ENCODE measurements at regions not wholly inside any gene's neighbourhood (a gene's known extent, or its start where the extent isn't known, plus 50 kb on each side); places are given as distances from the start of the nearest gene placed in this dataset.

DNA sequence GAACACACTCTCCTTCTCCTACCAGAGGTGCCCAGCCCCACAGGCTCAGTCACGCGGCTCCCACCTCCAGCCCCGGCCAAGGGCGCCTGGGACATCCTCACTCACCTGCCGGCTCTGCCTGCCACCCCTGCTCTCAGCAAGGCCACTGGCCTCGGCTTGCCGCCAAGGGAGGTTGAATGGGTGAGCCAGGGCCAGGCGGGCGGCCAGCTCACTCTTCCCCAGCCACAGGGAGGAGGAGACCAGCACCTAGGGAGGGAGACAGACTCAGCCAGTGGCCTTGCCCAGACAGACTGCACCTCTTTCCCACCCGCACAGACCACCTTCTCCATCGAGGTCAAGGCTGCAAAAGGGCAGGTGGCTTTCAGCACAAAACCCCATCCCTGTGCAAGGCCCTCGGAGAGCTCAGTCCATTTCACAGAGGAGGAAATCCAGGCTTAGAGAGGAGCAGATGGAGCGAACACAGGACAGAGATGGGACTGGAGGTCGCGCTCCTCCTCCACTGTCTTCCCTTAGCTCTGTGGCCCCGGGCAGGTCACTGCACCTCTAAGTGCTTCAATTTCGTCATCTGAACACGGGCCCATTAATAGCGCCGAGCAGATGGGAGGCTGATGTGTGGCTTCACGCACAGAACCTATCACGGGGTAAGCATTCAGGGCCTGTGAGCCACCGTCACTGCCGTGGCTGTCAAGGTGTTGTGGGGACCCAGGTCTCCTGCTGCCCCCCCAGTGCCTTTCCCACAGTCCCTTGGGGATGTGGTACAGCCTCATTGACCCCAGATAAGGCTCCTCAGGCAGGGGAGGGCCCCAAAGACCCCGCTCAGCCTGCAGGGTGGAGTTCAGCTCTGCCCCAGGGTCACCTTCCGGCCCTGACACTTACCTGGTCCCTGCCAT, 56.1 kb downstream of the RMI2 start:
- no peaks in the 10 kb centered on the region for H3K27me3 ChIP-seq
- H3K36me3 ChIP-seq, result no peaks in the 10 kb centered on the region
- TF ChIP-seq, protein P1, sequence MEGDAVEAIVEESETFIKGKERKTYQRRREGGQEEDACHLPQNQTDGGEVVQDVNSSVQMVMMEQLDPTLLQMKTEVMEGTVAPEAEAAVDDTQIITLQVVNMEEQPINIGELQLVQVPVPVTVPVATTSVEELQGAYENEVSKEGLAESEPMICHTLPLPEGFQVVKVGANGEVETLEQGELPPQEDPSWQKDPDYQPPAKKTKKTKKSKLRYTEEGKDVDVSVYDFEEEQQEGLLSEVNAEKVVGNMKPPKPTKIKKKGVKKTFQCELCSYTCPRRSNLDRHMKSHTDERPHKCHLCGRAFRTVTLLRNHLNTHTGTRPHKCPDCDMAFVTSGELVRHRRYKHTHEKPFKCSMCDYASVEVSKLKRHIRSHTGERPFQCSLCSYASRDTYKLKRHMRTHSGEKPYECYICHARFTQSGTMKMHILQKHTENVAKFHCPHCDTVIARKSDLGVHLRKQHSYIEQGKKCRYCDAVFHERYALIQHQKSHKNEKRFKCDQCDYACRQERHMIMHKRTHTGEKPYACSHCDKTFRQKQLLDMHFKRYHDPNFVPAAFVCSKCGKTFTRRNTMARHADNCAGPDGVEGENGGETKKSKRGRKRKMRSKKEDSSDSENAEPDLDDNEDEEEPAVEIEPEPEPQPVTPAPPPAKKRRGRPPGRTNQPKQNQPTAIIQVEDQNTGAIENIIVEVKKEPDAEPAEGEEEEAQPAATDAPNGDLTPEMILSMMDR (IDR thresholded peaks at IDR 0.05), result no peak
- no peak overlapping the region for H3K27ac ChIP-seq
- no peaks in the 10 kb centered on the region for H3K9me3 ChIP-seq
- no peak overlapping the region for H3K4me3 ChIP-seq
- DNase-seq (ENCODE audit: low spot score in 2 of 2), result no peak
- H3K4me1 ChIP-seq, result peaks cover 0 to 2% of the 10 kb centered on the region in 2 donors
- intact Hi-C loops (cut with DNase I), result no loop called here

DNA sequence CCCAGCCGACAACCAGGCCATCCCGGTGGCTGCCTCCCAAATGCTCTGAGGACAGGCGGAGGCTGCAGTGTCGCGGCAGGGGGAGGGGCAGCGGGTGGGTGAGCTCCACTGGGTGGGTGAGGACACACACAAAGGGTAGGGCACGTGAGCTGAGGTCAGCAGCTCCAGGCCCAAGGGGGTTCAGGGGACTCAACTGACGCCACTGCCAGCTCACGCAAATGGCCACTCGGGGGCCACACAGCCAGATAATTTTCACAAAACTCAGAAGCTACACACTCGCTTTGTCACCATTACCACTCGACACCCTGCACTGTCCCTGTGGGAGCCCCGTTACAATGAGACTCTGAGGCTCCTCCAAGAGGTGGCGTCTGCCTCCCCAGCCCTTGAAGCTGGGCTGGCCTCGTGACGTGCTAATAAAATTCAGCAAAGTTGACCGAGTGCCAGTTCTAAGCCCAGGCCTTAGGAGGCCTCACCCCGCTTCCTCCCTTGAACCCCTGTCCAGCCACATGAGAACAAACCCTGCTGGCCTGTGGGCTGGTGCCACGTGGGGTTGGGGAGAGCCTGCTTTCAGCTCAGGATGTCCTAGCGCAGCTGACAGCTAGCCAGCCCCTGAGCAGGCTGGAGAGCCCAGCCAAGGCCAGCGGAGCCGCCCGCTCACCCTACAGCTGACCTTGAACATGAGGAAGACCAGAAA, 56.9 kb downstream of the RMI2 start:
- Histone ChIP-seq H3K4me1 (no peaks in the 10 kb centered on the region), H3K36me3 (no peaks in the 10 kb centered on the region), H3K4me3 (no peak overlapping the region), H3K27ac (no peak overlapping the region), H3K27me3 (no peaks in the 10 kb centered on the region), H3K9me3 (no peaks in the 10 kb centered on the region)
- intact Hi-C loops (cut with DNase I), result no loop called here
- DNase-seq (ENCODE audit: low spot score in 2 of 2), result no peak
- TF ChIP-seq, protein P1 (IDR thresholded peaks at IDR 0.05), result no peak

DNA sequence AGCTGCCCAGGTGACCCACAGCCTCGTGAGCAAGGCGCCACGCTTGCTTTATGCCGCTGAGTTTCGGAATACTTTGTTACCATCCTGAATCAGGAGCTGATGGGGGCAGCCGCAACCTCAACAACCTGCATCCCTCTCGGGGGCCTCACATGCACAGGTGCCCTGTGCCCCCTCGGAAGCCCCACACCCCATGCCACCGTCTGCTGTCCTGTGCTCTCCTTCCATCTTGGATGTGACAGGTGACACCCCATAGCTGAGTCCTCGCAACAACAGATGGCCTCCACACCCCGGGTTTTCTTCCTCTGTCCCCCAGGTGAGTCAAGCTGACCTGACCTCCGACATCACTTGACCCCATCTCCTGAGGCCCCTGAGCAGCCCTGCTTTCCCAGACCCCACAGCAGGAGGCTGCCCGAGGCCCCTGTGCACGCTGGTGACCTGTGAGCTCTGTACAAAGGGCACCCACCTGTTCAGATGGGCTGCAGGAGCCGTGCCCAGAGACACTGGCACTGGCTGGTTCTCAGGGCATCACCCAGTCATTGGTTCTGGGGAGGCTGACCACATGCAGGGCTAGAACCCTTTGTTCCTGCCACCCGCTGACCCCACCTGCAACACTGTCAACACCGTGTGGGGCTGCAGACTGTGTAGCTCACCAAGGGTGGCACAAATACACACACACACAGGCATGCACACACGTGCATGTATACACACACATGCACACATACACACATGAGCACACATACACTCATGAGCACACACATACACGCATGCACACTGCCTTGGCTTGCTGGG, 57.7 kb downstream of the RMI2 start:
- no peaks in the 10 kb centered on the region for H3K27me3 ChIP-seq
- no peak overlapping the region for H3K4me3 ChIP-seq
- H3K36me3 ChIP-seq, result no peaks in the 10 kb centered on the region
- H3K9me3 ChIP-seq, result no peaks in the 10 kb centered on the region
- intact Hi-C loops (cut with DNase I), result no loop called here
- H3K4me1 ChIP-seq, result no peaks in the 10 kb centered on the region
- H3K27ac ChIP-seq, result no peak overlapping the region
- TF ChIP-seq, protein P1 (IDR thresholded peaks at IDR 0.05), result no peak
- DNase-seq (ENCODE audit: low spot score in 2 of 2), result no peak

DNA sequence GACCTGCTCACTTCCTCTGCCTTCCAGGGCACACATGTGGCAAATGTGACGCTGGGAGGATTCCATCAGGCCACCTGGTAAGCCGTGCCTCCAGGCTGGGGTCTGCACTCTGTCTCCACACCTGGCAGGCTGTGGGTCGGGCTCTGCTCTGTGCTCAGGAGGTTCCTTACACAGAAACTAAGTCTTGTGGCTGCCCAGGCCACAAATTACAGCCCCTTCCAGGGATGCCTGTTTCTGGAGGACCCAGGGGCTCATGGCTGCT, 58.2 kb downstream of the RMI2 start:
- H3K27me3 ChIP-seq, result no peaks in the 10 kb centered on the region
- intact Hi-C loops (cut with DNase I), result no loop called here
- H3K27ac ChIP-seq, result no peak overlapping the region
- no peaks in the 10 kb centered on the region for H3K4me1 ChIP-seq
- no peaks in the 10 kb centered on the region for H3K36me3 ChIP-seq
- H3K9me3 ChIP-seq, result no peaks in the 10 kb centered on the region
- no peak overlapping the region for H3K4me3 ChIP-seq
- TF ChIP-seq, protein P1 (IDR thresholded peaks at IDR 0.05), result no peak
- no peak for DNase-seq (ENCODE audit: low spot score in 2 of 2)

DNA sequence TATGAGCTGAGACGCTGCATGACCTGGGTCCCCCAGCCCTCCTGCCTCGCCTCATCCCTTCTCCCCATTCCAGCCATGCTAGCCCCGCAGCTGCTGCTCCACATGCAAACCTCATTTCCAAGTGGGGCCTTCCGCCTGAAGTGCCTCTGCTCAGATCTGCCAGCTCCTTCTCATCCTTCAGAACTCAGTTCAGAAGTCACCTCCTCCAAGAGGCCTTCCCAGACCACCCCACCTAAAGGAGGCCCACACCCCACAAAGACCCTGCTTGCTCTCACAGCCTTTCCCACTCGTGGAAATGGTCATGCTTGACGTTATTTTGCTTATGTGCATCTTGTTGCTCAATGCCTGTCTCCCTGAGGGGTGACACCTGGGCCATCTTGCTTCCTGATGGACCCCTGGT, 58.7 kb downstream of the RMI2 start:
- Histone ChIP-seq H3K4me3 (no peak overlapping the region), H3K27ac (no peak overlapping the region), H3K4me1 (no peaks in the 10 kb centered on the region), H3K9me3 (no peaks in the 10 kb centered on the region), H3K27me3 (no peaks in the 10 kb centered on the region), H3K36me3 (no peaks in the 10 kb centered on the region)
- TF ChIP-seq, protein P1 (IDR thresholded peaks at IDR 0.05), result no peak
- intact Hi-C loops (cut with DNase I), result no loop called here
- DNase-seq (ENCODE audit: low spot score in 2 of 2), result no peak

Measured in ascending aorta (tissue), 2 donors.